AG04450 (cell line): ENCODE measurements at regions not wholly inside any gene's neighbourhood (a gene's known extent, or its start where the extent isn't known, plus 50 kb on each side); places are given as distances from the start of the nearest gene placed in this dataset.

Experiments
- CTCF ChIA-PET: fragments of 300-600, 350-600 bp; formaldehyde crosslinking; extraction: SDS; loops from one replicate; lab custom pipeline; 2022; ENCODE audit warnings: antibody characterized with exemption, inconsistent platforms; lab: Charles Lee
- POLR2A ChIA-PET: fragments of 350-600 bp; formaldehyde crosslinking; extraction: SDS; loops from one replicate; lab custom pipeline; 2021; ENCODE audit warnings: antibody characterized with exemption, inconsistent platforms; lab: Yijun Ruan, JAX
- DNase-seq: peaks from one replicate; pipeline ENCODE4 v3.0.0-alpha.2; 2011; ENCODE audit warnings: low read depth, low spot score
- H3K27ac ChIP-seq: one replicate; pipeline ENCODE4 v1.5.1; 2012; ENCODE audit warnings: low read depth, low read length, control low read depth
- H3K27me3 ChIP-seq: one replicate; pipeline ENCODE4 v1.6.0; 2012; ENCODE audit warnings: low read length; ENCODE audit not compliant: control insufficient read depth, insufficient read depth
- H3K4me3 ChIP-seq: 2 replicates; pipeline ENCODE4 v1.5.1; 2011; ENCODE audit warnings: mild to moderate bottlenecking, low read depth, low read length, control low read depth
- H3K9me3 ChIP-seq: 2 replicates; pipeline ENCODE4 v1.5.1; 2012; ENCODE audit warnings: low read length; ENCODE audit not compliant: control insufficient read depth, insufficient read depth
- CTCF ChIP-seq: IDR thresholded peaks from 2 replicates; pipeline ENCODE4 v1.5.1; 2011; ENCODE audit warnings: low read depth, low read length, control low read depth, inconsistent platforms

GRCh38 chr2:188189356-188189755, 102.3 kb upstream of the GULP1 start:
- Histone ChIP-seq H3K27me3 (no peaks in the 10 kb centered on the region), H3K9me3 (no peaks in the 10 kb centered on the region), H3K4me3 (no peak overlapping the region), H3K27ac (no peak overlapping the region)
- DNase-seq, result peak; percentile 1
- TF ChIP-seq CTCF, result no peak
- ChIA-PET POLR2A (no interaction called here), CTCF (interaction anchor here (0.6 kb wide), 1 partner anchor 15 kb away, joined by 3 read pairs; no protein-coding TSS in a partner anchor)

- no peak for DNase-seq
- no peaks in the 10 kb centered on the region for H3K9me3 ChIP-seq
- ChIA-PET POLR2A (no interaction called here), CTCF (no interaction called here)
- H3K27ac ChIP-seq, result no peak overlapping the region
- no peaks in the 10 kb centered on the region for H3K27me3 ChIP-seq
- H3K4me3 ChIP-seq, result no peak overlapping the region
- TF ChIP-seq CTCF, result no peak
These were observed 98.4 kb upstream of the GULP1 start for GRCh38 chr2:188193230-188193629.

- no peak overlapping the region for H3K27ac ChIP-seq
- H3K4me3 ChIP-seq, result no peak overlapping the region
- POLR2A ChIA-PET, result no interaction called here
- CTCF ChIA-PET, result no interaction called here
- no peak for DNase-seq
- no peak for TF ChIP-seq CTCF
- no peaks in the 10 kb centered on the region for H3K27me3 ChIP-seq
- no peaks in the 10 kb centered on the region for H3K9me3 ChIP-seq
These were observed 95.2 kb upstream of the GULP1 start for GRCh38 chr2:188196343-188197008.

- POLR2A ChIA-PET, result interaction anchor here (1.1 kb wide), 1 partner anchor 93 kb away, joined by 3 read pairs; no protein-coding TSS in a partner anchor
- peak; percentile 60 for DNase-seq
- peak overlapping the region; percentile 58 for H3K27ac ChIP-seq
- TF ChIP-seq CTCF, result no peak
- H3K27me3 ChIP-seq, result no peaks in the 10 kb centered on the region
- H3K4me3 ChIP-seq, result no peak overlapping the region
- H3K9me3 ChIP-seq, result no peaks in the 10 kb centered on the region
- CTCF ChIA-PET, result interaction anchor here (1.2 kb wide), 1 partner anchor 101 kb away, joined by 3 read pairs; no protein-coding TSS in a partner anchor
These were observed 92.0 kb upstream of the GULP1 start for GRCh38 chr2:188199716-188200128.

- Histone ChIP-seq H3K27ac (no peak overlapping the region), H3K9me3 (no peaks in the 10 kb centered on the region), H3K27me3 (no peaks in the 10 kb centered on the region), H3K4me3 (no peak overlapping the region)
- DNase-seq, result no peak
- no peak for TF ChIP-seq CTCF
- ChIA-PET CTCF (no interaction called here), POLR2A (no interaction called here)
These were observed 90.0 kb upstream of the GULP1 start for GRCh38 chr2:188201639-188202038.
